K562 (cell line): ENCODE measurements at regions not wholly inside any gene's neighbourhood (a gene's known extent, or its start where the extent isn't known, plus 50 kb on each side); places are given as distances from the start of the nearest gene placed in this dataset.

Experiments used
- ATAC-seq: fragments of 200-7000 bp; cut with Tn5 transposase; 3 replicates; pipeline ENCODE4 v1.9.1; 2020; ENCODE audit warnings: moderate library complexity
- BruUV-seq: library from RNA; stranded (reverse); fragments of 400-500 nt; replicated peaks from 2 replicates; lab custom pipeline; 2021; lab: Mats Ljungman, UMichigan
- CTCF ChIA-PET: fragments of 300-600 bp; formaldehyde crosslinking; extraction: SDS; loops from one replicate; lab custom pipeline; 2021; ENCODE audit warnings: low intra/inter-chr PET ratio; lab: Yijun Ruan, JAX
- POLR2A ChIA-PET: fragments of 300-600, 350-650 bp; sonication (Branson Sonifier 250); formaldehyde crosslinking; extraction: SDS; loops from one replicate; lab custom pipeline; 2021; ENCODE audit warnings: antibody characterized with exemption, inconsistent platforms; lab: Yijun Ruan, JAX
- DNase-seq, 4 experiments: peaks; one replicate each; pipeline versions ENCODE4 v3.0.0 to v3.0.0-alpha.2; 2011 to 2018; ENCODE audit warnings: low spot score in 3 of 4, mixed read lengths in 3 of 4; ENCODE audit errors: extremely low read depth in 1 of 4
- FAIRE-seq: peaks from 2 replicates; lab custom pipeline; 2011; peaks lifted over from hg19 to GRCh38; lab: Jason Lieb, UNC
- H2AFZ ChIP-seq: 2 replicates; pipeline ENCODE4 v1.6.0; 2011; ENCODE audit warnings: low read depth, low read length, control low read depth, inconsistent platforms
- H3K27ac ChIP-seq: fragments of 200-600 bp; 3 replicates; pipeline ENCODE4 v1.8.0; 2011; ENCODE audit warnings: low read depth, mild to moderate bottlenecking, control low read depth, inconsistent platforms, low read length, moderate library complexity, mixed read lengths; ENCODE audit errors: extremely low read depth
- H3K27me3 ChIP-seq, 2 experiments: fragments of 300-600 bp in 1 of 2; 2 replicates in 1 of 2; 3 replicates in 1 of 2; pipeline versions ENCODE4 v1.6.0 to v1.8.0; 2011; ENCODE audit warnings: inconsistent platforms in 2 of 2, low read length in 2 of 2, mild to moderate bottlenecking in 1 of 2, mixed read lengths in 1 of 2, moderate library complexity in 1 of 2; ENCODE audit not compliant: control insufficient read depth in 2 of 2, insufficient read depth in 2 of 2
- H3K36me3 ChIP-seq: fragments of 300-600 bp; 3 replicates; pipeline ENCODE4 v1.8.0; 2011; ENCODE audit warnings: mild to moderate bottlenecking, low read length, inconsistent platforms; ENCODE audit not compliant: control insufficient read depth, insufficient read depth
- H3K4me1 ChIP-seq, 2 experiments: fragments of 200-600 bp in 1 of 2; replicated peaks in 1 of 2; 2 replicates in 1 of 2; 3 replicates in 1 of 2; pipeline versions ENCODE4 v1.5.1 to v1.8.0; 2011; ENCODE audit warnings: inconsistent platforms in 2 of 2, low read length in 2 of 2, mild to moderate bottlenecking in 1 of 2, mixed read lengths in 1 of 2, moderate library complexity in 1 of 2; ENCODE audit not compliant: control insufficient read depth in 2 of 2, insufficient read depth in 2 of 2
- H3K4me2 ChIP-seq: 2 replicates; pipeline ENCODE4 v1.6.1; 2011; ENCODE audit warnings: low read length, control low read depth, inconsistent platforms, mixed read lengths; ENCODE audit not compliant: insufficient read depth
- H3K4me3 ChIP-seq: fragments of 200-600 bp; sonication (generic), shearing (Covaris generic); 2 replicates; pipeline ENCODE4 v1.5.1; 2016; ENCODE audit warnings: control low read depth, inconsistent platforms
- H3K79me2 ChIP-seq: fragments of 200-600 bp; 3 replicates; pipeline ENCODE4 v1.8.0; 2011; ENCODE audit warnings: low read length, inconsistent platforms; ENCODE audit not compliant: control insufficient read depth, insufficient read depth
- H3K9ac ChIP-seq, 2 experiments: 2 replicates each; pipeline versions ENCODE4 v1.6.0 to v1.6.1; 2011; ENCODE audit warnings: low read depth in 2 of 2, low read length in 2 of 2, control low read depth in 1 of 2, inconsistent platforms in 1 of 2, mild to moderate bottlenecking in 1 of 2, mixed read lengths in 1 of 2; ENCODE audit not compliant: insufficient read depth in 1 of 2
- H3K9me1 ChIP-seq: one replicate; pipeline ENCODE4 v1.6.0; 2011; ENCODE audit warnings: inconsistent platforms, mild to moderate bottlenecking, low read length, moderate library complexity; ENCODE audit not compliant: control insufficient read depth, insufficient read depth
- H3K9me3 ChIP-seq: replicated peaks from 2 replicates; pipeline ENCODE4 v1.5.1; 2011; ENCODE audit warnings: low read depth, low read length, inconsistent platforms; ENCODE audit not compliant: control insufficient read depth, insufficient read depth
- H4K20me1 ChIP-seq: replicated peaks from 2 replicates; pipeline ENCODE4 v1.6.1; 2011; ENCODE audit warnings: low read length, inconsistent platforms, mixed read lengths; ENCODE audit not compliant: control insufficient read depth, insufficient read depth
- ELF2 ChIP-seq: fragments of 250-450 bp; sonication (Bioruptor Pico); IDR thresholded peaks from 2 replicates; pipeline ENCODE4 v1.5.0; 2021; ENCODE audit warnings: mild to moderate bottlenecking
- FOXK1 ChIP-seq: sonication (generic); formaldehyde crosslinking; IDR thresholded peaks from 2 replicates; pipeline ENCODE4 v1.8.0; 2022; ENCODE audit warnings: missing genetic modification reagents, mild to moderate bottlenecking, borderline replicate concordance
- HDAC6 ChIP-seq: IDR thresholded peaks from 2 replicates; pipeline ENCODE4 v1.6.1; 2012; ENCODE audit warnings: low read depth, mild to moderate bottlenecking, control low read depth, inconsistent platforms, low read length, moderate library complexity
- STAG1 ChIP-seq: sonication (generic); formaldehyde crosslinking; IDR thresholded peaks from 2 replicates; pipeline ENCODE4 v1.5.0; 2020; ENCODE audit warnings: missing genetic modification reagents, borderline replicate concordance
- ZNF146 ChIP-seq: IDR thresholded peaks from one replicate; pipeline ENCODE4 v1.6.1; 2018; ENCODE audit warnings: missing compliant biosample characterization; ENCODE audit not compliant: unreplicated experiment
- ZNF274 ChIP-seq: IDR thresholded peaks from 2 replicates; pipeline ENCODE4 v1.6.1; 2011; ENCODE audit warnings: low read depth, mild to moderate bottlenecking, low read length, moderate library complexity, borderline replicate concordance
- ZNF431 ChIP-seq: sonication (generic); formaldehyde crosslinking; IDR thresholded peaks from 2 replicates; pipeline ENCODE4 v1.8.0; 2022; ENCODE audit warnings: mild to moderate bottlenecking, missing genetic modification reagents
- ZNF445 ChIP-seq: fragments of 250-450 bp; sonication (Bioruptor Pico); IDR thresholded peaks from 2 replicates; pipeline ENCODE4 v1.4.0; 2020; ENCODE audit warnings: low read depth, mild to moderate bottlenecking, moderate library complexity
- WGBS: fragments of 100-300 bp; shearing (Covaris generic); methylation state at CpG from one replicate; pipeline ENCODE4 v1.1.6; 2016; ENCODE audit warnings: low coverage, mixed read lengths; ENCODE audit not compliant: insufficient coverage; ENCODE audit errors: missing lambda C conversion rate; 5-methylcytosine and 5-hydroxymethylcytosine counted together
- in situ Hi-C: fragments of 300-500 bp; cut with MboI; formaldehyde crosslinking; loops from 4 replicates; pipeline ENCODE4 v1.15.0; 2018; ENCODE audit warnings: inconsistent platforms, mixed read lengths
- intact Hi-C: fragments of 100-400 bp; cut with micrococcal nuclease; formaldehyde crosslinking; loops from 2 replicates; pipeline ENCODE4 v1.14.2; 2022

DNA sequence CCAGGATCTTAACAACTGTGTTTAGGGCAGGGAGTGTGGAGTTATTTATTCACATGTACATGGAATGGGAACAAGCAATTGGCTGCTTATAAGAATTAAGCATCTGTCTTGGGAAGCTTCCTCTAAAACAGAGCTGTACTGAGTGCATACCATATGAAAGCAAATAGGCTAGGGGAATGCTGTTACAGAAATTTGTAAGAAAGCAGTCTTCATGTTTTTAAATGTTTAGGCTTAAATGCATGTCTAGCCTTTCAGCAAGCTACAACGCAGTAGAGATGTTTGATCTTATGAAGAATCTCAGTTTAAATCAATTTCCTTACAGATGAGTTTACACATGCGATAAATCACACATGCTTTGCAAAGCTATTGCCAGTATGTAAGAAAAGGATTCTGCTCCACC, 123.1 kb upstream of the MID1 start:
- BruUV-seq = no TSS peak
- DNase-seq (no peak), ATAC-seq (no peak), FAIRE-seq (no peak)
- Histone ChIP-seq H3K27me3 (no peaks in the 10 kb centered on the region), H3K79me2 (no peaks in the 10 kb centered on the region), H3K4me1 (no peaks in the 10 kb centered on the region), H3K9me1 (no peaks in the 10 kb centered on the region), H2AFZ (no peak overlapping the region), H3K4me2 (no peak overlapping the region), H3K4me3 (no peak overlapping the region), H3K9ac (no peak overlapping the region), H3K36me3 (no peaks in the 10 kb centered on the region), H3K27ac (no peak overlapping the region), H4K20me1 (no peaks in the 10 kb centered on the region), H3K9me3 (no peaks in the 10 kb centered on the region)
- ChIA-PET POLR2A (interaction anchor here (1.0 kb wide), 1 partner anchor 519 kb away, joined by 4 read pairs; no protein-coding TSS in a partner anchor), CTCF (no interaction called here)
- 0% methylated on average over 2 of the region's 2 CpGs for WGBS
- intact Hi-C loops = no loop called here
- no peak for TF ChIP-seq ELF2 (CRISPR knock-in tag)
- TF ChIP-seq STAG1 (CRISPR knock-in tag) = no peak
- no peak for TF ChIP-seq ZNF445 (CRISPR knock-in tag)
- no peak for TF ChIP-seq ZNF274
- TF ChIP-seq HDAC6 = no peak
- no peak for TF ChIP-seq FOXK1 (CRISPR knock-in tag)
- no peak for TF ChIP-seq ZNF431 (CRISPR knock-in tag)
- no peak for TF ChIP-seq ZNF146 (CRISPR knock-in tag)
- in situ Hi-C loops = no loop called here
